ENCODE measurements at regions not wholly inside any gene's neighbourhood (a gene's known extent, or its start where the extent isn't known, plus 50 kb on each side); places are given as distances from the start of the nearest gene placed in this dataset.

DNA sequence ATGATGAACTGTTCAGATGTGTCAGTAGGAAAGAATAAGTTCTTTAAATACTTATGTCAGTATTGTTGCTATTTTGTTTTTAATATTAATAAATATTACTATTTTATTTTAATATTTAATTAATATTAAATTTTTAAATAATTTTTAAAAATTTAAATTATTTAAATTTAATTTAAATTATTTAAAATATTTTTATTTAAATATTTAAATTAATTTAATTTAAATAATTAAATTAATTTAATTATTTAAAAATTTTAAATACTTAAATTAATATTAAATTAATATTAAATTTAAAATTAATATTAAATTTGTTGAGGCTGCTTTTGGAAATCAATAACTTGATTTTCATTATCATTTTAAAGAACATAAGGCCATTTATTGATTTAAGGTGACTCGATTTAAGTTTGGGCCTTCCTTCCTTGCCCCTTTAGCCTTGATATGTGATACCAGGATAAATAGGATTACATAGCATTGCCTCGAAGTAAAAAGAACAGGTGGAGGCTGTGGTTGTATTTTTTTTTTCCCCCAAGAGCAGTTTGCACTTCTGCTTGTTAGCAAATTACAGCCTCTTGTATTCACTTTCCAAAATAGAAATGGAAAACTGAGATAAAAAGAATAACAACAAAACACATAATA is 915.2 kb downstream of the TTLL7 start:
- DNase-seq: no peak
- 78 to 83% methylated on average over 2 of the region's 2 CpGs for WGBS, 2 donors
- TF ChIP-seq, protein P1, sequence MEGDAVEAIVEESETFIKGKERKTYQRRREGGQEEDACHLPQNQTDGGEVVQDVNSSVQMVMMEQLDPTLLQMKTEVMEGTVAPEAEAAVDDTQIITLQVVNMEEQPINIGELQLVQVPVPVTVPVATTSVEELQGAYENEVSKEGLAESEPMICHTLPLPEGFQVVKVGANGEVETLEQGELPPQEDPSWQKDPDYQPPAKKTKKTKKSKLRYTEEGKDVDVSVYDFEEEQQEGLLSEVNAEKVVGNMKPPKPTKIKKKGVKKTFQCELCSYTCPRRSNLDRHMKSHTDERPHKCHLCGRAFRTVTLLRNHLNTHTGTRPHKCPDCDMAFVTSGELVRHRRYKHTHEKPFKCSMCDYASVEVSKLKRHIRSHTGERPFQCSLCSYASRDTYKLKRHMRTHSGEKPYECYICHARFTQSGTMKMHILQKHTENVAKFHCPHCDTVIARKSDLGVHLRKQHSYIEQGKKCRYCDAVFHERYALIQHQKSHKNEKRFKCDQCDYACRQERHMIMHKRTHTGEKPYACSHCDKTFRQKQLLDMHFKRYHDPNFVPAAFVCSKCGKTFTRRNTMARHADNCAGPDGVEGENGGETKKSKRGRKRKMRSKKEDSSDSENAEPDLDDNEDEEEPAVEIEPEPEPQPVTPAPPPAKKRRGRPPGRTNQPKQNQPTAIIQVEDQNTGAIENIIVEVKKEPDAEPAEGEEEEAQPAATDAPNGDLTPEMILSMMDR (IDR thresholded peaks at IDR 0.05): no peak
- no peak for TF ChIP-seq POLR2A (IDR thresholded peaks at IDR 0.05)

DNA sequence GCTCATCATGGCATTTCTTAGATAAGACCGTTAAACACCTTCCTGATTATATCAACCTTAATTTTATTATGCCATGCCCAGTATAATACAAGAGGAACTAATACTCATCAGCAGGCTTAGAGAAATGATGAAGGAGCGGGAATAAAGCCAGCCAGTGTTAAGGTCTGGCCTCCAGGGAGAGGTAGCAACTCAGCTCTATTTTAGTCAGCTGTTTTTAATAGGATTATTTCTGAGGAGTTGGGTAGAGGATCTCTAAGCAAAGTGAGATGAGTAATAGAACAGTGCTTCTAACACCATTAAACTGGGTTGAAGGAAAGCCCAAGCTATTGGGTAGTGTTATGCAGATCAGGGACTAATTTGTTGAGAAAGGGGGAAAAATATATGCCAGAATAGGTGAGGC is 921.5 kb downstream of the TTLL7 start:
- H3K27ac ChIP-seq: no peak overlapping the region
- 72 to 88% methylated on average over 2 of the region's 2 CpGs for WGBS, 2 donors

More for the DNA sequence above, 915.2 kb downstream of the TTLL7 start:
- Histone ChIP-seq H3K27me3 (no peaks in the 10 kb centered on the region), H3K27ac (no peak overlapping the region), H3K36me3 (no peaks in the 10 kb centered on the region), H3K9me3 (no peaks in the 10 kb centered on the region), H3K4me3 (no peak overlapping the region), H3K4me1 (no peaks in the 10 kb centered on the region)
- intact Hi-C loops (cut with DNase I): no loop called here

DNA sequence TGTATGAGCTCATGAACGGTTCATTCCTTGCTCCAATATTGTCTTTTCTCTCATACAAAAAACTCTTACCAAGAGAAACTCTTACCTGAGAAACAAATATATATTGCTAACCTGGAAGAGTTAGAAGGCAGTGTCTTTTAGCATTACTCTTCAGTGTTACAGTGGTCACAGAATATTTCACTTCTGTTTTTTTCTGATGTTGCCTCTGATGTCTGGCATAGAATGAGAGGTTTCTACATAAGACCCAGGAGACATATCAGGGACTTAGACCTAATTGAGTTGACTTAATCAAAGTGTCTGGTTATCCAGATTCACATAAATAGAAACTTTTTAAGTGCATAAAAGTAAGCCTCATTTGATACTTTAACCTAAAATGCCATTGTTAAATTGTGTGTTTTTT is 923.8 kb downstream of the TTLL7 start:
- H3K4me3 ChIP-seq: no peak overlapping the region
- no peaks in the 10 kb centered on the region for H3K4me1 ChIP-seq
- TF ChIP-seq, protein P1 (IDR thresholded peaks at IDR 0.05): no peak
- TF ChIP-seq POLR2A (IDR thresholded peaks at IDR 0.05): no peak
- intact Hi-C loops (cut with DNase I): no loop called here
- H3K36me3 ChIP-seq: no peaks in the 10 kb centered on the region
- DNase-seq: no peak
- WGBS, 2 donors: 88 to 94% methylated on average over 1 of the region's 1 CpG
- no peaks in the 10 kb centered on the region for H3K9me3 ChIP-seq
- H3K27ac ChIP-seq: no peak overlapping the region
- no peaks in the 10 kb centered on the region for H3K27me3 ChIP-seq

More for the DNA sequence above, 921.5 kb downstream of the TTLL7 start:
- Histone ChIP-seq H3K9me3 (no peaks in the 10 kb centered on the region), H3K36me3 (no peaks in the 10 kb centered on the region), H3K27me3 (no peaks in the 10 kb centered on the region), H3K4me1 (no peaks in the 10 kb centered on the region), H3K4me3 (no peak overlapping the region)
- no peak for DNase-seq
- intact Hi-C loops (cut with DNase I): no loop called here
- no peak for TF ChIP-seq POLR2A (IDR thresholded peaks at IDR 0.05)
- TF ChIP-seq, protein P1 (IDR thresholded peaks at IDR 0.05): no peak

DNA sequence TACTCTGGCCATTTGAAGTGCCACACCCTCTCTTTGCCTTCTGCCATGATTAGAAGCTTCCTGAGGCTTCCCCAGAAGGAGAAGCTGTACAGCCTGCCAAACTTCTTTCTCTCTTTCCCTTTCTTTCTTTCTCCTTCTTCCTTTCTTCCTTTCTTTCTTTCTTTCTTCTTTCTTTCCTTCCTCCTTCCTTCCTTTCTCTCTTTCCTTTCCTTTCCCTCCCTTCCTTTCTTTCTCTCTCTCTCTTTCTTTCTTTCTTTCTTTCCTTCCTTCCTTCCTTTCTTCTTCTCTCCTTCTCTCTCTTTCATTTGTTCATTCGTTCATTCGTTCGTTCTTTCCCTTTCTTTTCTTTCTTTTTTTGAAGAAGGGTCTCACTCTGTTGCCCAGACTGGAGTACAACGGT is 931.0 kb downstream of the TTLL7 start:
- no peaks in the 10 kb centered on the region for H3K4me1 ChIP-seq
- no peak overlapping the region for H3K4me3 ChIP-seq
- DNase-seq: no peak
- intact Hi-C loops (cut with DNase I): no loop called here
- H3K27ac ChIP-seq: no peak overlapping the region
- H3K27me3 ChIP-seq: no peaks in the 10 kb centered on the region
- H3K36me3 ChIP-seq: no peaks in the 10 kb centered on the region
- 75 to 85% methylated on average over 3 to 4 of the region's 4 CpGs for WGBS, 2 donors
- TF ChIP-seq POLR2A (IDR thresholded peaks at IDR 0.05): no peak
- TF ChIP-seq, protein P1 (IDR thresholded peaks at IDR 0.05): no peak
- no peaks in the 10 kb centered on the region for H3K9me3 ChIP-seq

DNA sequence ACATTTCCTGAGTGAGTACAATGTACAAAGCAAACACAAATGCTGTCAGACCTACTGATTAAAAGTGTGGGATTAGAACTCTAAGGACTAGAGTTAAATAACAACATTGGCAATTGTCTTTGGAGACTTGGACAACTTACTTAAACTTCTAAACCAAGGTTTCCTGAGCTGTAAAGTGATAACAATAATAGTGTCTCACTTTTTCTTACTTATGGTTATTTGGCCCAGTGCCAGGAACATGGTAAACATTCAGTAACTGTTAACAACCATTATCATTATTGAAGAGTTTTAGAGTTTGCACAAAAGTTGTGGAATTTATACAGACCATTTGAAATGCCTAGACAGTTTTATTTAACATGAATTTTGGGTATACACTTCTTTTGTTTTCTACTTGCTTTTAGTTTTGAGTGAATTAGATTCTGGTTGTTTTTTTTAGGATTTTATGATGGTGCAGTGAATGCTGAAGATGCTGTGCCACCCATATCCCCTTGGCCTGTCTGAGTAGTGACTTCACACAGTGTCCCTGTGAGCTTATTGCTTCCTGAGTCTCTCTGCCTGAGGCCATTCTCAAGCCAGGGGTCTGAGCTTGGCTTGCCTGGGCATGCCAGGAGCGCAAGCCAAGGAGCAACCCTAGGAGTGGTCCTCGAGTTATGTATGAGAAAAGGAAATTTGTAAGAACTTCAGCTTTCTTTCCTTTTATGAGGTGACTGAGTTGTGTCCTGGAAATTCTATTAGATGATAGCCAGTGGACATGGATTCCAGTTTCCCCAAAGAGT is 932.8 kb downstream of the TTLL7 start:
- 58 to 84% methylated on average over 2 of the region's 2 CpGs for WGBS, 2 donors
- intact Hi-C loops (cut with DNase I): no loop called here

More for the DNA sequence above, 932.8 kb downstream of the TTLL7 start:
- Histone ChIP-seq H3K9me3 (no peaks in the 10 kb centered on the region), H3K27me3 (no peaks in the 10 kb centered on the region), H3K27ac (no peak overlapping the region), H3K4me1 (no peaks in the 10 kb centered on the region), H3K36me3 (no peaks in the 10 kb centered on the region), H3K4me3 (no peak overlapping the region)
- TF ChIP-seq, protein P1 (IDR thresholded peaks at IDR 0.05): no peak
- TF ChIP-seq POLR2A (IDR thresholded peaks at IDR 0.05): no peak
- DNase-seq: no peak
